ENCODE measurements at regions not wholly inside any gene's neighbourhood (a gene's known extent, or its start where the extent isn't known, plus 50 kb on each side); places are given as distances from the start of the nearest gene placed in this dataset.

GRCh38 chr9:13791816-13792215, 512.3 kb upstream of the MPDZ start:
- Histone ChIP-seq H3K4me3 (replicated peaks in 1 of 3) (no peak overlapping the region), H3K27ac (no peak overlapping the region), H3K9me3 (no peaks in the 10 kb centered on the region), H3K27me3 (no peaks in the 10 kb centered on the region), H3K4me1 (peaks cover 0 to 6% of the 10 kb centered on the region in 2 donors), H3K36me3 (no peaks in the 10 kb centered on the region)
- TF ChIP-seq CTCF (IDR thresholded peaks at IDR 0.05): no peak
- TF ChIP-seq POLR2A (IDR thresholded peaks at IDR 0.05): no peak
- no peak for DNase-seq
- intact Hi-C loops (cut with DNase I): no loop called here
- 71 to 81% methylated on average over 3 to 4 of the region's 4 CpGs for WGBS, 2 donors

- no peak for DNase-seq
- no peaks in the 10 kb centered on the region for H3K27me3 ChIP-seq
- H3K4me1 ChIP-seq: peaks cover 0 to 17% of the 10 kb centered on the region in 2 donors
- no peak for TF ChIP-seq POLR2A (IDR thresholded peaks at IDR 0.05)
- no peak for TF ChIP-seq CTCF (IDR thresholded peaks at IDR 0.05)
- H3K4me3 ChIP-seq (replicated peaks in 1 of 3): no peak overlapping the region
- H3K9me3 ChIP-seq: no peaks in the 10 kb centered on the region
- WGBS, 2 donors: 93 to 97% methylated on average over 2 of the region's 2 CpGs
- H3K27ac ChIP-seq: no peak overlapping the region
- H3K36me3 ChIP-seq: no peaks in the 10 kb centered on the region
- intact Hi-C loops (cut with DNase I): no loop called here
Observed at GRCh38 chr9:13790055-13790454, 510.6 kb upstream of the MPDZ start.

- Histone ChIP-seq H3K27ac (peak overlapping the region in 2 of 3 donors; percentile 23 to 47), H3K4me3 (replicated peaks in 1 of 3) (no peak overlapping the region), H3K9me3 (no peaks in the 10 kb centered on the region), H3K4me1 (peaks cover 0 to 17% of the 10 kb centered on the region in 2 donors), H3K36me3 (no peaks in the 10 kb centered on the region), H3K27me3 (no peaks in the 10 kb centered on the region)
- 50 to 53% methylated on average over 10 of the region's 10 CpGs for whole genome bisulfite sequencing, 2 donors
- intact Hi-C loops (cut with DNase I): no loop called here
- TF ChIP-seq POLR2A (IDR thresholded peaks at IDR 0.05) (no peak), CTCF (IDR thresholded peaks at IDR 0.05) (no peak)
- DNase-seq: peak; percentile 10 to 19
Observed at GRCh38 chr9:13787234-13787833, 507.8 kb upstream of the MPDZ start.

GRCh38 chr9:13786711-13787110, 507.2 kb upstream of the MPDZ start:
- no peaks in the 10 kb centered on the region for H3K27me3 ChIP-seq
- intact Hi-C loops (cut with DNase I): no loop called here

More at GRCh38 chr9:13786711-13787110, 507.2 kb upstream of the MPDZ start:
- TF ChIP-seq CTCF (IDR thresholded peaks at IDR 0.05) (no peak), POLR2A (IDR thresholded peaks at IDR 0.05) (no peak)
- Histone ChIP-seq H3K4me1 (peaks cover 0 to 17% of the 10 kb centered on the region in 2 donors), H3K36me3 (no peaks in the 10 kb centered on the region), H3K9me3 (no peaks in the 10 kb centered on the region), H3K4me3 (replicated peaks in 1 of 3) (no peak overlapping the region), H3K27ac (no peak overlapping the region)
- no peak for DNase-seq

Data from thyroid gland (tissue), 4 donors.